Hepatocyte (in vitro differentiated cells): ENCODE measurements at regions not wholly inside any gene's neighbourhood (a gene's known extent, or its start where the extent isn't known, plus 50 kb on each side); places are given as distances from the start of the nearest gene placed in this dataset.

ENCODE experiments used
- DNase-seq: peaks from one replicate; pipeline ENCODE4 v3.0.0-alpha.2; 2016; ENCODE audit warnings: low spot score
- H2AFZ ChIP-seq: fragments of 200-600 bp; sonication (generic); 2 replicates; pipeline ENCODE4 v1.6.0; 2016; ENCODE audit warnings: antibody characterized with exemption, mild to moderate bottlenecking
- H3K27ac ChIP-seq: fragments of 200-600 bp; sonication (generic); 2 replicates; pipeline ENCODE4 v1.5.1; 2016; ENCODE audit warnings: mild to moderate bottlenecking
- H3K27me3 ChIP-seq: fragments of 200-600 bp; sonication (generic); 2 replicates; pipeline ENCODE4 v1.6.1; 2016
- H3K36me3 ChIP-seq: fragments of 200-600 bp; sonication (generic); replicated peaks from 2 replicates; pipeline ENCODE4 v1.5.1; 2016; ENCODE audit warnings: low read depth; ENCODE audit not compliant: insufficient read depth
- H3K4me1 ChIP-seq: fragments of 200-600 bp; sonication (generic); 2 replicates; pipeline ENCODE4 v1.5.1; 2016; ENCODE audit warnings: mild to moderate bottlenecking, moderate library complexity; ENCODE audit not compliant: insufficient read depth
- H3K4me2 ChIP-seq: fragments of 200-600 bp; sonication (generic); 2 replicates; pipeline ENCODE4 v1.6.0; 2016
- H3K4me3 ChIP-seq: fragments of 200-600 bp; sonication (generic); 2 replicates; pipeline ENCODE4 v1.5.1; 2016; ENCODE audit warnings: mild to moderate bottlenecking
- H3K79me2 ChIP-seq: fragments of 200-600 bp; sonication (generic); 2 replicates; pipeline ENCODE4 v1.6.0; 2017; ENCODE audit warnings: mild to moderate bottlenecking
- H3K9me2 ChIP-seq: fragments of 200-600 bp; sonication (generic); replicated peaks from 2 replicates; pipeline ENCODE4 v1.6.0; 2017; ENCODE audit warnings: mild to moderate bottlenecking; ENCODE audit not compliant: insufficient read depth
- H3K9me3 ChIP-seq: fragments of 200-600 bp; sonication (generic); 2 replicates; pipeline ENCODE4 v1.5.1; 2016; ENCODE audit warnings: low read depth, mild to moderate bottlenecking
- H4K20me1 ChIP-seq: fragments of 200-600 bp; sonication (generic); 2 replicates; pipeline ENCODE4 v1.6.0; 2016; ENCODE audit warnings: mild to moderate bottlenecking; ENCODE audit not compliant: insufficient read depth, poor library complexity, severe bottlenecking
- CTCF ChIP-seq: fragments of 200-600 bp; sonication (generic); IDR thresholded peaks from 2 replicates; pipeline ENCODE4 v1.5.1; 2016; ENCODE audit warnings: antibody characterized with exemption, mild to moderate bottlenecking; ENCODE audit not compliant: poor library complexity
- EZH2 ChIP-seq: fragments of 200-600 bp; sonication (generic); IDR thresholded peaks from 2 replicates; pipeline ENCODE4 v1.6.1; 2016; ENCODE audit warnings: antibody characterized with exemption, mild to moderate bottlenecking, borderline replicate concordance
- EZH2phosphoT487 ChIP-seq: fragments of 200-600 bp; sonication (generic); IDR thresholded peaks from one replicate; pipeline ENCODE4 v1.6.1; 2018; ENCODE audit warnings: antibody characterized with exemption, mild to moderate bottlenecking, low read depth, moderate library complexity; ENCODE audit not compliant: unreplicated experiment, severe bottlenecking
- WGBS: methylation state at CpG from one replicate; pipeline ENCODE4 v1.1.6; 2016; ENCODE audit warnings: low lambda C conversion rate; ENCODE audit errors: missing lambda C conversion rate; 5-methylcytosine and 5-hydroxymethylcytosine counted together

DNA sequence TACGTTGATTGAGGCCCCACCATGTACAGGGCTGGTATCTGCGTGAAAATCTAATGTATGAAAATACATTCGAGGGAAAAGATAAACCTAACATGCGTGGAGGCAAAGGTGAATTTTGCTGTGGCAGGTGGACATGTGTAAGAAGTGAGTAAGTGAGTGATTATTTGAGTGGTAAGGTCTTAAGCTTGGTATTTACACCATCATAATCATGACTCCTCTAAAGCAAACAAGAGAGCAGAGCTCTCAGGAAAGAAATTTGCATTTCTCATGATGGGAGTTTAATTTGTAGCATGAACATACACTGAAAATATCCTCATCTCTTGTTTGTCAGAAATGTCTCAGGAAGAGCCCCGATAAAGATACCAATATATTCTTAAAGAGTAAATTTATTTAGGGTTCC, 260.6 kb downstream of the PSAT1 start:
- no peak overlapping the region for H3K4me3 ChIP-seq
- H3K4me1 ChIP-seq = no peaks in the 10 kb centered on the region
- no peaks in the 10 kb centered on the region for H3K9me2 ChIP-seq
- 77% methylated on average over 5 of the region's 5 CpGs for WGBS
- H3K27me3 ChIP-seq = no peaks in the 10 kb centered on the region
- no peaks in the 10 kb centered on the region for H3K36me3 ChIP-seq
- no peaks in the 10 kb centered on the region for H4K20me1 ChIP-seq
- H3K4me2 ChIP-seq = no peak overlapping the region
- no peak for TF ChIP-seq CTCF
- TF ChIP-seq EZH2 = no peak
- no peak for TF ChIP-seq EZH2phosphoT487
- DNase-seq = no peak
- H2AFZ ChIP-seq = no peak overlapping the region
- no peaks in the 10 kb centered on the region for H3K9me3 ChIP-seq
- no peak overlapping the region for H3K27ac ChIP-seq
- no peaks in the 10 kb centered on the region for H3K79me2 ChIP-seq

- 67% methylated on average over 3 of the region's 3 CpGs for WGBS
- no peak for DNase-seq
- no peaks in the 10 kb centered on the region for H3K36me3 ChIP-seq
- no peaks in the 10 kb centered on the region for H3K9me3 ChIP-seq
- no peak overlapping the region for H3K27ac ChIP-seq
- no peak overlapping the region for H2AFZ ChIP-seq
- no peak for TF ChIP-seq EZH2
- TF ChIP-seq EZH2phosphoT487 = no peak
- TF ChIP-seq CTCF = no peak
- H3K79me2 ChIP-seq = no peaks in the 10 kb centered on the region
- H4K20me1 ChIP-seq = no peaks in the 10 kb centered on the region
- no peaks in the 10 kb centered on the region for H3K4me1 ChIP-seq
- no peaks in the 10 kb centered on the region for H3K9me2 ChIP-seq
- H3K27me3 ChIP-seq = no peaks in the 10 kb centered on the region
- no peak overlapping the region for H3K4me2 ChIP-seq
- H3K4me3 ChIP-seq = no peak overlapping the region
These were observed 262.5 kb downstream of the PSAT1 start for GRCh38 chr9:78559449-78559885.

DNA sequence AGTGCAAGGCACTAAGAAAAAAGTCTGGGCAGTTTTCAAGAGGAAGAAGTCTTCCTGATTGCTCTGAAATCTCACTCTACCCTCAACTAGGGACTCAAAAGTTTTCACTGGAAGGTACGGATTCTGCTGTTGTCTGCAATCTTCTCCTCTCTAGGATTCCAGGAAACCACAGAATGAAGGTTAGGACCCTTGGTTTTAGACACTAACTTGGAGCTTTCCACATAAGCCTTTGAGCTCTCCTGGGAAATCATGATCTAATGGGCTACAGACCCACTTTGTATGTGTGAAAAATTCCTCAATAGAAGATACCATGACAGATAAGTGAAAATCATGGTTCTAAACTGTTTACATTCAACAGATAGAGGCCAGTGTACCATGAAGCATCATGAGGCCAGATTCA, 265.1 kb downstream of the PSAT1 start:
- Histone ChIP-seq H3K36me3 (no peaks in the 10 kb centered on the region), H2AFZ (no peak overlapping the region), H3K4me1 (no peaks in the 10 kb centered on the region), H3K4me2 (no peak overlapping the region), H3K9me3 (no peaks in the 10 kb centered on the region), H3K4me3 (no peak overlapping the region), H3K27me3 (no peaks in the 10 kb centered on the region), H3K27ac (no peak overlapping the region), H3K9me2 (no peaks in the 10 kb centered on the region), H4K20me1 (no peaks in the 10 kb centered on the region), H3K79me2 (no peaks in the 10 kb centered on the region)
- DNase-seq = no peak
- 68% methylated on average over 1 of the region's 1 CpG for WGBS
- TF ChIP-seq EZH2 (no peak), EZH2phosphoT487 (no peak), CTCF (no peak)

- Histone ChIP-seq H3K9me2 (no peaks in the 10 kb centered on the region), H2AFZ (no peak overlapping the region), H3K36me3 (no peaks in the 10 kb centered on the region), H3K4me2 (no peak overlapping the region), H3K9me3 (no peaks in the 10 kb centered on the region), H4K20me1 (no peaks in the 10 kb centered on the region), H3K4me1 (no peaks in the 10 kb centered on the region), H3K4me3 (no peak overlapping the region), H3K27ac (no peak overlapping the region), H3K79me2 (no peaks in the 10 kb centered on the region), H3K27me3 (no peaks in the 10 kb centered on the region)
- 86% methylated on average over 5 of the region's 5 CpGs for WGBS
- DNase-seq = no peak
- TF ChIP-seq EZH2phosphoT487 = no peak
These were observed 266.3 kb downstream of the PSAT1 start for GRCh38 chr9:78563269-78563668.
